GM12878 (cell line): ENCODE measurements at regions not wholly inside any gene's neighbourhood (a gene's known extent, or its start where the extent isn't known, plus 50 kb on each side); places are given as distances from the start of the nearest gene placed in this dataset.

ENCODE experiments used
- ATAC-seq: fragments of 200-7000 bp; cut with Tn5 transposase; 3 replicates; pipeline ENCODE4 v1.9.1; 2020; ENCODE audit warnings: mild to moderate bottlenecking, moderate library complexity
- BruUV-seq: library from RNA; stranded (reverse); fragments of 400-500 nt; replicated peaks from 2 replicates; lab custom pipeline; 2021; lab: Mats Ljungman, UMichigan
- CTCF ChIA-PET: fragments of 300-600 bp; sonication (Branson Sonifier 250); formaldehyde crosslinking; extraction: SDS; loops from one replicate; lab custom pipeline; 2021; ENCODE audit warnings: inconsistent platforms; lab: Yijun Ruan, JAX
- POLR2A ChIA-PET: fragments of 350-600 bp; formaldehyde crosslinking; extraction: SDS; loops from one replicate; lab custom pipeline; 2021; ENCODE audit warnings: inconsistent platforms; lab: Charles Lee
- RAD21 ChIA-PET: fragments of 300-600 bp; sonication (Branson Sonifier 250); formaldehyde crosslinking; loops from one replicate; lab custom pipeline; 2023; ENCODE audit warnings: antibody characterized with exemption; ENCODE audit not compliant: unreplicated experiment; lab: Charles Lee
- SMC1A ChIA-PET: fragments of 300-600 bp; sonication (Branson Sonifier 250); formaldehyde crosslinking; loops from one replicate; lab custom pipeline; 2023; ENCODE audit not compliant: unreplicated experiment, uncharacterized antibody; lab: Charles Lee
- DNase-seq: peaks from one replicate; pipeline ENCODE4 v3.0.0-alpha.2; 2011; ENCODE audit warnings: low read depth, low spot score
- FAIRE-seq: peaks from 3 replicates; lab custom pipeline; 2011; peaks lifted over from hg19 to GRCh38; lab: Jason Lieb, UNC
- H2AFZ ChIP-seq: 2 replicates; pipeline ENCODE4 v1.6.0; 2011; ENCODE audit warnings: low read depth, low read length, control low read depth; ENCODE audit not compliant: control insufficient read depth
- H3K27ac ChIP-seq: 2 replicates; pipeline ENCODE4 v1.5.1; 2011; ENCODE audit warnings: control low read depth; ENCODE audit not compliant: control insufficient read depth, insufficient read depth
- H3K27me3 ChIP-seq, 2 experiments: replicated peaks in 1 of 2; 2 replicates each; pipeline versions ENCODE4 v1.6.0 to v1.6.1; 2011; ENCODE audit warnings: low read length in 1 of 2; ENCODE audit not compliant: control insufficient read depth in 2 of 2, insufficient read depth in 2 of 2
- H3K36me3 ChIP-seq, 2 experiments: 2 replicates each; pipeline ENCODE4 v1.5.1; 2011; ENCODE audit warnings: low read length in 1 of 2; ENCODE audit not compliant: control insufficient read depth in 2 of 2, insufficient read depth in 2 of 2
- H3K4me1 ChIP-seq: 2 replicates; pipeline ENCODE4 v1.6.1; 2011; ENCODE audit warnings: mild to moderate bottlenecking, low read length, moderate library complexity, mixed read lengths; ENCODE audit not compliant: control insufficient read depth, insufficient read depth
- H3K4me2 ChIP-seq: 2 replicates; pipeline ENCODE4 v1.6.0; 2011; ENCODE audit warnings: control low read depth; ENCODE audit not compliant: control insufficient read depth, insufficient read depth
- H3K4me3 ChIP-seq: fragments of 200-600 bp; sonication (generic); 2 replicates; pipeline ENCODE4 v1.5.1; 2016
- H3K79me2 ChIP-seq: 2 replicates; pipeline ENCODE4 v1.6.0; 2011; ENCODE audit warnings: low read length; ENCODE audit not compliant: control insufficient read depth, insufficient read depth
- H3K9ac ChIP-seq: 2 replicates; pipeline ENCODE4 v1.8.0; 2011; ENCODE audit warnings: low read length, control low read depth, mixed read lengths; ENCODE audit not compliant: control insufficient read depth, insufficient read depth
- H3K9me3 ChIP-seq: replicated peaks from 3 replicates; pipeline ENCODE4 v1.5.1; 2011; ENCODE audit warnings: mild to moderate bottlenecking, low read length; ENCODE audit not compliant: control insufficient read depth, insufficient read depth
- H4K20me1 ChIP-seq: 2 replicates; pipeline ENCODE4 v1.6.0; 2011; ENCODE audit not compliant: control insufficient read depth, insufficient read depth
- CHD2 ChIP-seq: IDR thresholded peaks from 2 replicates; pipeline ENCODE4 v1.6.1; 2011; ENCODE audit warnings: low read depth, low read length, improper control_type of control experiment, borderline replicate concordance
- EGR1 ChIP-seq, 2 experiments: IDR thresholded peaks; 1 replicate in 1 of 2; 2 replicates in 1 of 2; pipeline ENCODE4 v1.6.1; 2011 to 2012; ENCODE audit warnings: low read depth in 2 of 2, low read length in 2 of 2, borderline replicate concordance in 1 of 2, mild to moderate bottlenecking in 1 of 2, moderate library complexity in 1 of 2
- FOXM1 ChIP-seq: IDR thresholded peaks from 2 replicates; pipeline ENCODE4 v1.6.1; 2012; ENCODE audit warnings: low read depth, mild to moderate bottlenecking, inconsistent platforms, low read length, moderate library complexity
- MEF2A ChIP-seq: IDR thresholded peaks from 2 replicates; pipeline ENCODE4 v1.6.1; 2011; ENCODE audit warnings: low read depth, mild to moderate bottlenecking, low read length, moderate library complexity; ENCODE audit not compliant: insufficient read depth
- MTA3 ChIP-seq: IDR thresholded peaks from 2 replicates; pipeline ENCODE4 v1.6.1; 2012; ENCODE audit warnings: low read length, inconsistent platforms, borderline replicate concordance
- NBN ChIP-seq: fragments of 450-650 bp; IDR thresholded peaks from 2 replicates; pipeline ENCODE4 v1.6.1; 2016
- POLR2AphosphoS2 ChIP-seq: IDR thresholded peaks from 2 replicates; pipeline ENCODE4 v1.6.1; 2011; ENCODE audit warnings: low read depth, mild to moderate bottlenecking, low read length, improper control_type of control experiment, moderate library complexity
- RELA ChIP-seq: fragments of 450-650 bp; IDR thresholded peaks from 2 replicates; pipeline ENCODE4 v1.8.0; 2014; ENCODE audit warnings: borderline replicate concordance; ENCODE audit not compliant: partially characterized antibody
- SMAD1 ChIP-seq: fragments of 450-650 bp; IDR thresholded peaks from 2 replicates; pipeline ENCODE4 v1.6.1; 2018; ENCODE audit warnings: mild to moderate bottlenecking, low read depth; ENCODE audit not compliant: partially characterized antibody
- STAT3 ChIP-seq: IDR thresholded peaks from 2 replicates; pipeline ENCODE4 v1.6.1; 2011; ENCODE audit warnings: low read depth, low read length, improper control_type of control experiment
- TAF1 ChIP-seq: IDR thresholded peaks from 2 replicates; pipeline ENCODE4 v1.6.1; 2011; ENCODE audit warnings: mild to moderate bottlenecking, low read depth, low read length, borderline replicate concordance
- ZNF207 ChIP-seq: fragments of 450-650 bp; IDR thresholded peaks from 2 replicates; pipeline ENCODE4 v1.6.1; 2014; ENCODE audit warnings: antibody characterized with exemption, mild to moderate bottlenecking, borderline replicate concordance
- ZNF622 ChIP-seq: fragments of 450-650 bp; IDR thresholded peaks from 2 replicates; pipeline ENCODE4 v1.6.1; 2017; ENCODE audit warnings: mild to moderate bottlenecking, inconsistent platforms
- WGBS: methylation state at CpG from one replicate; pipeline ENCODE4 v1.1.6; 2016; ENCODE audit warnings: low lambda C conversion rate; ENCODE audit not compliant: insufficient replicate concordance, insufficient coverage; ENCODE audit errors: missing lambda C conversion rate; 5-methylcytosine and 5-hydroxymethylcytosine counted together
- in situ Hi-C: fragments of 300-500 bp; cut with MboI; formaldehyde crosslinking; loops from 9 replicates; pipeline ENCODE4 v1.14.3; 2018; ENCODE audit warnings: mixed read lengths
- intact Hi-C: fragments of 100-400 bp; cut with micrococcal nuclease; formaldehyde crosslinking; loops from one replicate; pipeline ENCODE4 v1.14.2; 2022; ENCODE audit not compliant: unreplicated experiment
- TF ChIP-seq, protein P1 (sequence below): IDR thresholded peaks from 2 replicates; pipeline ENCODE4 v1.6.1; 2011; ENCODE audit warnings: low read depth, mild to moderate bottlenecking, low read length, moderate library complexity, borderline replicate concordance; ENCODE audit errors: extremely low read depth
- TF ChIP-seq, protein P2 (sequence below): IDR thresholded peaks from 2 replicates; pipeline ENCODE4 v1.6.1; 2011; ENCODE audit warnings: mild to moderate bottlenecking, low read depth, low read length, moderate library complexity; ENCODE audit not compliant: insufficient replicate concordance
- TF ChIP-seq, protein P3 (sequence below): IDR thresholded peaks from 2 replicates; pipeline ENCODE4 v1.6.1; 2012; ENCODE audit warnings: low read depth, low read length, improper control_type of control experiment
- TF ChIP-seq, protein P4 (sequence below): fragments of 450-650 bp; IDR thresholded peaks from 2 replicates; pipeline ENCODE4 v1.6.1; 2017; ENCODE audit warnings: mild to moderate bottlenecking, moderate library complexity

DNA sequence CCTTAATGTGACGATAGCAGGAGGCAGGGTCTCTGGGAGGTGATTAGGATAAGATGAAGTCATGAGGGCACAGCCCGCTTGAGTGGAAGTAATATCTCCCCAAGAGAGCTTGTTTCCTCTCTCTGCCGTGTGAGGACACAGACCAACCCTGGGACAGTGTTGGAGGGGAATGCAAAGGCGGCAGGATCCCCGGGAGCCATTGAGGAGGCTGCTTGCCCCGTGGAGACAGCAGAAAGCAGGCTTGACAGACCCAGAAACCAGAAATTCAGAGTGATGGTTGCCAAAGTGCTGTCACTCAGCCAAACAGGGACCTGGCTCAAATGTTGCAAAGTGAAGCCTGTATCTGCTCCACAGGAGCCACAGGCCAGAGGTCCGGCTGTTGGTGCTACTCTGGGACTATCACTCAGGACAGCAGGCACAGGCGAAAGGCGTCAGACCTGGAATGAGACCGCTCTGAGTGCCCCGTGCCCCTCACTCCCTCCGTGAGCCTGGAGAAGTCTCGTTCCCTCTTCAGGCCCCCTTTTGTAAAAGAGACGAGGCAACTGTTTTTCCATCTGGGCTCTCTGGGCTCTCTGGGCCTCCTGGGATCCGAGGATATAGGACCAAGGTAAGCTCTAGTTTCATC lies 96.6 kb upstream of the VANGL1 start:
- Histone ChIP-seq H3K36me3 (no peaks in the 10 kb centered on the region), H3K4me2 (no peak overlapping the region), H3K79me2 (no peaks in the 10 kb centered on the region), H2AFZ (no peak overlapping the region), H3K4me3 (no peak overlapping the region), H3K9me3 (no peaks in the 10 kb centered on the region), H3K27ac (no peak overlapping the region), H4K20me1 (no peaks in the 10 kb centered on the region), H3K27me3 (peaks cover 0 to 4% of the 10 kb centered on the region in 2 experiments; a peak in 2 of 4 replicates), H3K9ac (no peak overlapping the region), H3K4me1 (no peaks in the 10 kb centered on the region)
- WGBS = 30% methylated on average over 15 of the region's 15 CpGs
- RAD21 ChIA-PET = no interaction called here
- SMC1A ChIA-PET = no interaction called here
- no peak for DNase-seq
- CTCF ChIA-PET = interaction anchor here (1.3 to 1.6 kb wide), 2 partner anchors 14 to 52 kb away, joined by 3 read pairs; no protein-coding TSS in a partner anchor
- no peak for ATAC-seq
- intact Hi-C loops (no loop called here), in situ Hi-C loops (no loop called here)
- POLR2A ChIA-PET = interaction anchor here (0.6 kb wide), 1 partner anchor 51 kb away, joined by 4 read pairs; no protein-coding TSS in a partner anchor
- FAIRE-seq = no peak
- BruUV-seq = no TSS peak
- TF ChIP-seq TAF1 (no peak), POLR2AphosphoS2 (no peak), ZNF207 (no peak), SMAD1 (no peak), CHD2 (no peak), STAT3 (no peak), MTA3 (no peak), MEF2A (no peak), NBN (no peak), FOXM1 (no peak), RELA (no peak), ZNF622 (no peak), EGR1 (IDR thresholded peaks at IDR 0.05; ENCODE audit: borderline replicate concordance in 1 of 2, low read depth in 2 of 2, low read length in 2 of 2) (no peak)
- TF ChIP-seq, protein P1, sequence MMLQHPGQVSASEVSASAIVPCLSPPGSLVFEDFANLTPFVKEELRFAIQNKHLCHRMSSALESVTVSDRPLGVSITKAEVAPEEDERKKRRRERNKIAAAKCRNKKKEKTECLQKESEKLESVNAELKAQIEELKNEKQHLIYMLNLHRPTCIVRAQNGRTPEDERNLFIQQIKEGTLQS = no peak
- TF ChIP-seq, protein P2, sequence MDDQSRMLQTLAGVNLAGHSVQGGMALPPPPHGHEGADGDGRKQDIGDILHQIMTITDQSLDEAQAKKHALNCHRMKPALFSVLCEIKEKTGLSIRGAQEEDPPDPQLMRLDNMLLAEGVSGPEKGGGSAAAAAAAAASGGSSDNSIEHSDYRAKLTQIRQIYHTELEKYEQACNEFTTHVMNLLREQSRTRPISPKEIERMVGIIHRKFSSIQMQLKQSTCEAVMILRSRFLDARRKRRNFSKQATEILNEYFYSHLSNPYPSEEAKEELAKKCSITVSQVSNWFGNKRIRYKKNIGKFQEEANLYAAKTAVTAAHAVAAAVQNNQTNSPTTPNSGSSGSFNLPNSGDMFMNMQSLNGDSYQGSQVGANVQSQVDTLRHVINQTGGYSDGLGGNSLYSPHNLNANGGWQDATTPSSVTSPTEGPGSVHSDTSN = no peak
- TF ChIP-seq, protein P3, sequence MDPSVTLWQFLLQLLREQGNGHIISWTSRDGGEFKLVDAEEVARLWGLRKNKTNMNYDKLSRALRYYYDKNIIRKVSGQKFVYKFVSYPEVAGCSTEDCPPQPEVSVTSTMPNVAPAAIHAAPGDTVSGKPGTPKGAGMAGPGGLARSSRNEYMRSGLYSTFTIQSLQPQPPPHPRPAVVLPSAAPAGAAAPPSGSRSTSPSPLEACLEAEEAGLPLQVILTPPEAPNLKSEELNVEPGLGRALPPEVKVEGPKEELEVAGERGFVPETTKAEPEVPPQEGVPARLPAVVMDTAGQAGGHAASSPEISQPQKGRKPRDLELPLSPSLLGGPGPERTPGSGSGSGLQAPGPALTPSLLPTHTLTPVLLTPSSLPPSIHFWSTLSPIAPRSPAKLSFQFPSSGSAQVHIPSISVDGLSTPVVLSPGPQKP = no peak
- TF ChIP-seq, protein P4, sequence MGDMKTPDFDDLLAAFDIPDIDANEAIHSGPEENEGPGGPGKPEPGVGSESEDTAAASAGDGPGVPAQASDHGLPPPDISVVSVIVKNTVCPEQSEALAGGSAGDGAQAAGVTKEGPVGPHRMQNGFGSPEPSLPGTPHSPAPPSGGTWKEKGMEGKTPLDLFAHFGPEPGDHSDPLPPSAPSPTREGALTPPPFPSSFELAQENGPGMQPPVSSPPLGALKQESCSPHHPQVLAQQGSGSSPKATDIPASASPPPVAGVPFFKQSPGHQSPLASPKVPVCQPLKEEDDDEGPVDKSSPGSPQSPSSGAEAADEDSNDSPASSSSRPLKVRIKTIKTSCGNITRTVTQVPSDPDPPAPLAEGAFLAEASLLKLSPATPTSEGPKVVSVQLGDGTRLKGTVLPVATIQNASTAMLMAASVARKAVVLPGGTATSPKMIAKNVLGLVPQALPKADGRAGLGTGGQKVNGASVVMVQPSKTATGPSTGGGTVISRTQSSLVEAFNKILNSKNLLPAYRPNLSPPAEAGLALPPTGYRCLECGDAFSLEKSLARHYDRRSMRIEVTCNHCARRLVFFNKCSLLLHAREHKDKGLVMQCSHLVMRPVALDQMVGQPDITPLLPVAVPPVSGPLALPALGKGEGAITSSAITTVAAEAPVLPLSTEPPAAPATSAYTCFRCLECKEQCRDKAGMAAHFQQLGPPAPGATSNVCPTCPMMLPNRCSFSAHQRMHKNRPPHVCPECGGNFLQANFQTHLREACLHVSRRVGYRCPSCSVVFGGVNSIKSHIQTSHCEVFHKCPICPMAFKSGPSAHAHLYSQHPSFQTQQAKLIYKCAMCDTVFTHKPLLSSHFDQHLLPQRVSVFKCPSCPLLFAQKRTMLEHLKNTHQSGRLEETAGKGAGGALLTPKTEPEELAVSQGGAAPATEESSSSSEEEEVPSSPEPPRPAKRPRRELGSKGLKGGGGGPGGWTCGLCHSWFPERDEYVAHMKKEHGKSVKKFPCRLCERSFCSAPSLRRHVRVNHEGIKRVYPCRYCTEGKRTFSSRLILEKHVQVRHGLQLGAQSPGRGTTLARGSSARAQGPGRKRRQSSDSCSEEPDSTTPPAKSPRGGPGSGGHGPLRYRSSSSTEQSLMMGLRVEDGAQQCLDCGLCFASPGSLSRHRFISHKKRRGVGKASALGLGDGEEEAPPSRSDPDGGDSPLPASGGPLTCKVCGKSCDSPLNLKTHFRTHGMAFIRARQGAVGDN = no peak
- TF ChIP-seq, all 136 proteins: peak for 0
